ENCODE measurements at regions not wholly inside any gene's neighbourhood (a gene's known extent, or its start where the extent isn't known, plus 50 kb on each side); places are given as distances from the start of the nearest gene placed in this dataset.

DNA sequence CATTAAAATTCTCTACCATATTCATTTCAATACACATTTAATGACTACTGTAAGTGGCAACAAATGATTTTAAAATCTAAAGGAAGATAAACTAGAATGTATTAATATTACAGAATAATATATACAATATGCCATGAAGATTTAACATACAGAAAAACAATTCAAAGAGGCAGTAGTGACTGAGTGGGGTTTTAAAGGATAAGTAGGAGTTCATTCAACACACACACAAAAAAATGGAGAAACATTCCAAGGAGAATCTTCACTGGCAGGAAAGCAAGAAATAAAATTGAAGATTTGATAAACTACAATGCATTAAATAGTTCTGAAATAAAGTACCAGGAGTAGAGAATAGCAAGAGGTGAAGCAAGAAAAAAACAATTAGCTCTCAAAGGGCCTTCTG is 215.1 kb downstream of the IBTK start:
- TF ChIP-seq, protein P1, sequence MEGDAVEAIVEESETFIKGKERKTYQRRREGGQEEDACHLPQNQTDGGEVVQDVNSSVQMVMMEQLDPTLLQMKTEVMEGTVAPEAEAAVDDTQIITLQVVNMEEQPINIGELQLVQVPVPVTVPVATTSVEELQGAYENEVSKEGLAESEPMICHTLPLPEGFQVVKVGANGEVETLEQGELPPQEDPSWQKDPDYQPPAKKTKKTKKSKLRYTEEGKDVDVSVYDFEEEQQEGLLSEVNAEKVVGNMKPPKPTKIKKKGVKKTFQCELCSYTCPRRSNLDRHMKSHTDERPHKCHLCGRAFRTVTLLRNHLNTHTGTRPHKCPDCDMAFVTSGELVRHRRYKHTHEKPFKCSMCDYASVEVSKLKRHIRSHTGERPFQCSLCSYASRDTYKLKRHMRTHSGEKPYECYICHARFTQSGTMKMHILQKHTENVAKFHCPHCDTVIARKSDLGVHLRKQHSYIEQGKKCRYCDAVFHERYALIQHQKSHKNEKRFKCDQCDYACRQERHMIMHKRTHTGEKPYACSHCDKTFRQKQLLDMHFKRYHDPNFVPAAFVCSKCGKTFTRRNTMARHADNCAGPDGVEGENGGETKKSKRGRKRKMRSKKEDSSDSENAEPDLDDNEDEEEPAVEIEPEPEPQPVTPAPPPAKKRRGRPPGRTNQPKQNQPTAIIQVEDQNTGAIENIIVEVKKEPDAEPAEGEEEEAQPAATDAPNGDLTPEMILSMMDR (IDR thresholded peaks at IDR 0.05; ENCODE audit: low read depth, low read length, poor library complexity, severe bottlenecking), result no peak
- TF ChIP-seq EZH2phosphoT487 (IDR thresholded peaks at IDR 0.05; ENCODE audit: borderline replicate concordance, low read length), result no peak
- H3K9me2 ChIP-seq (replicated peaks; ENCODE audit: control insufficient read depth, low read length), result no peaks in the 10 kb centered on the region; the same call in 1 of the 2 replicates
- H3K27ac ChIP-seq (ENCODE audit: low read depth, low read length), result no peak overlapping the region
- H4K20me1 ChIP-seq (ENCODE audit: control insufficient read depth, insufficient read depth, low read depth, low read length), result no peaks in the 10 kb centered on the region
- H3K4me3 ChIP-seq (ENCODE audit: low read length), result no peak overlapping the region
- no peaks in the 10 kb centered on the region for H3K4me1 ChIP-seq (ENCODE audit: control insufficient read depth, low read length)
- no peaks in the 10 kb centered on the region for H3K27me3 ChIP-seq (ENCODE audit: control insufficient read depth, low read length)
- no peaks in the 10 kb centered on the region for H3K9me3 ChIP-seq (ENCODE audit: control insufficient read depth, insufficient read depth, low read length)
- no peaks in the 10 kb centered on the region for H3K79me2 ChIP-seq (ENCODE audit: control insufficient read depth, low read length)
- H3K4me2 ChIP-seq (ENCODE audit: low read length), result no peak overlapping the region
- H3K36me3 ChIP-seq (ENCODE audit: control insufficient read depth, low read length), result no peaks in the 10 kb centered on the region
- no peaks in the 10 kb centered on the region for H3F3A ChIP-seq (ENCODE audit: control insufficient read depth, insufficient read depth)

DNA sequence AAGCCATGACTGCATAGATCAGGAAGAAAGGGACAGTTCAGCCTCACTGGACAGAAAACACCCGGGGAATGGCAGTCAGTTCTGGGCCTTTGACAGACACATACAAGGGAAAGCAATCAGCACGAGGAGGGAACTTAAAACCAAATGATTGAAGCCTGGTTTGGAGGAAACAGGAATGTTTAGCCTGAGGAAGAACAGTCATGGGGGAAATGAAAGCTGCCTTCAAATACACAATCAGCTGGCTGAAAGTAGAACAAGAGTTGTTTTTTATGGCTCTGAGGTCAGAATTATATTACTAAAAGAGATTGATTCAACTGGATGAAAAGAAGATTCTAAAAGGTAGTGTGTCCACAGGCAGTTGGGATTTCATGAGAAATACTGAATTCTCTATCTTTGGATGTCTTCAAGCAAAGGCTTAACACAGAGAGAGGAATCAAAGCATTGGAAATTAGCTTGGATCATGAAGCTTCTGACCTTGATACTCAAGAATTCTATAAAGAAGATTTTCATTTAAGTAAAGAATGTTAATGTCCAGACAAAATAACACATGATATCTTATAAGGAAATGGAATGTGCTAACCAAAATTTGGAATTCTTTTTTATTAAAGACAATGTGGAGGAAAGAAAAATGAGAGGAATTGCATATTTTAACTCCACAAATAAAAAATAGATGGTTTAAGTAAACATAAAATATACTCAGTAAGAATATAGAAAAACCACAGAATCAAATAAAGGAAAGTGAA is 216.6 kb downstream of the IBTK start:
- Histone ChIP-seq H3K27me3 (ENCODE audit: control insufficient read depth, low read length) (no peaks in the 10 kb centered on the region), H4K20me1 (ENCODE audit: control insufficient read depth, insufficient read depth, low read depth, low read length) (no peaks in the 10 kb centered on the region), H3K9me3 (ENCODE audit: control insufficient read depth, insufficient read depth, low read length) (no peaks in the 10 kb centered on the region), H3K9me2 (replicated peaks; ENCODE audit: control insufficient read depth, low read length) (no peaks in the 10 kb centered on the region; the same call in 1 of the 2 replicates), H3K4me2 (ENCODE audit: low read length) (no peak overlapping the region), H3K4me1 (ENCODE audit: control insufficient read depth, low read length) (no peaks in the 10 kb centered on the region), H3K79me2 (ENCODE audit: control insufficient read depth, low read length) (no peaks in the 10 kb centered on the region), H3K27ac (ENCODE audit: low read depth, low read length) (no peak overlapping the region), H3K36me3 (ENCODE audit: control insufficient read depth, low read length) (no peaks in the 10 kb centered on the region), H3K4me3 (ENCODE audit: low read length) (no peak overlapping the region), H3F3A (ENCODE audit: control insufficient read depth, insufficient read depth) (no peaks in the 10 kb centered on the region)
- TF ChIP-seq, protein P1 (IDR thresholded peaks at IDR 0.05; ENCODE audit: low read depth, low read length, poor library complexity, severe bottlenecking), result no peak
- TF ChIP-seq EZH2phosphoT487 (IDR thresholded peaks at IDR 0.05; ENCODE audit: borderline replicate concordance, low read length), result no peak

DNA sequence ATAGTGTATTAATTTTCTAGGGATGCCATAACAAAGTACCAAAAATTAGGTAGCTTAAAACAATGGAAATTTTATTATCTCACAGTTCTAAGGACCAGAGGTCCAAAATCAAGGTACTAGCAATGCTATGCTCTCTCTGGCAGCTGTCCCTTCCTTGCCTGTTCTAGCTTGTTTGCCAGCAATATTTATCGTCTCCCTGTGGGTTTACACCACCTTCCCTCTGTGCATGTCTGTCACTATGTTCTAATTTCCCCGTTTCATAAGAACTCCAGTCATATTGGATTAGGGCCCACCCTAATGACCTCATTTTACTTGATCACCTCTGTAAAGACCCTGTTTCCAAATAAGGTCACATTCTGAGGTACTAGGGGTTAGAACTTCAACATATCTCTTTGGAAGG is 217.2 kb downstream of the IBTK start:
- no peak for TF ChIP-seq EZH2phosphoT487 (IDR thresholded peaks at IDR 0.05; ENCODE audit: borderline replicate concordance, low read length)
- TF ChIP-seq, protein P1 (IDR thresholded peaks at IDR 0.05; ENCODE audit: low read depth, low read length, poor library complexity, severe bottlenecking), result no peak
- Histone ChIP-seq H3K79me2 (ENCODE audit: control insufficient read depth, low read length) (no peaks in the 10 kb centered on the region), H3K36me3 (ENCODE audit: control insufficient read depth, low read length) (no peaks in the 10 kb centered on the region), H3K4me3 (ENCODE audit: low read length) (no peak overlapping the region), H3K4me2 (ENCODE audit: low read length) (no peak overlapping the region), H3K9me2 (replicated peaks; ENCODE audit: control insufficient read depth, low read length) (no peaks in the 10 kb centered on the region; the same call in 1 of the 2 replicates), H3K4me1 (ENCODE audit: control insufficient read depth, low read length) (no peaks in the 10 kb centered on the region), H4K20me1 (ENCODE audit: control insufficient read depth, insufficient read depth, low read depth, low read length) (no peaks in the 10 kb centered on the region), H3K27ac (ENCODE audit: low read depth, low read length) (no peak overlapping the region), H3K27me3 (ENCODE audit: control insufficient read depth, low read length) (no peaks in the 10 kb centered on the region), H3K9me3 (ENCODE audit: control insufficient read depth, insufficient read depth, low read length) (no peaks in the 10 kb centered on the region), H3F3A (ENCODE audit: control insufficient read depth, insufficient read depth) (no peaks in the 10 kb centered on the region)

Data from DOHH2 (cell line).